HCT116 (cell line): ENCODE measurements at regions not wholly inside any gene's neighbourhood (a gene's known extent, or its start where the extent isn't known, plus 50 kb on each side); places are given as distances from the start of the nearest gene placed in this dataset.

ENCODE experiments used
- ATAC-seq: fragments of 200-7000 bp; cut with Tn5 transposase; 2 replicates; pipeline ENCODE4 v1.9.1; 2020; ENCODE audit warnings: mild to moderate bottlenecking, moderate library complexity
- BruUV-seq: library from RNA; stranded (reverse); fragments of 400-500 nt; replicated peaks from 2 replicates; lab custom pipeline; 2021; lab: Mats Ljungman, UMichigan
- CTCF ChIA-PET: fragments of 300-600 bp; sonication (Branson Sonifier 250); formaldehyde crosslinking; loops from one replicate; lab custom pipeline; 2021; ENCODE audit warnings: antibody characterized with exemption; lab: Charles Lee
- POLR2A ChIA-PET: fragments of 300-600, 350-600 bp; sonication (Branson Sonifier 250); formaldehyde crosslinking; loops from one replicate; lab custom pipeline; 2021; ENCODE audit warnings: antibody characterized with exemption; lab: Charles Lee
- RAD21 ChIA-PET, 2 experiments: fragments of 300-600 bp; sonication (Branson Sonifier 250); formaldehyde crosslinking; loops; one replicate each; lab custom pipeline; 2023; ENCODE audit warnings: low total read pairs in 2 of 2; ENCODE audit not compliant: uncharacterized antibody in 2 of 2, unreplicated experiment in 2 of 2, low non-redundant PET in 1 of 2; lab: Charles Lee
- DNase-seq: peaks from one replicate; pipeline ENCODE4 v3.0.0-alpha.2; 2010; ENCODE audit warnings: low read depth, low spot score
- H2AFZ ChIP-seq: fragments of 200-600 bp; shearing (Covaris generic), sonication (generic); 2 replicates; pipeline ENCODE4 v1.6.1; 2017; ENCODE audit warnings: low read depth, mixed run types, mixed read lengths, antibody characterized with exemption, low read length; ENCODE audit not compliant: poor library complexity, severe bottlenecking
- H3K27ac ChIP-seq: 2 replicates; pipeline ENCODE4 v1.5.1; 2012; ENCODE audit warnings: low read depth, low read length
- H3K27me3 ChIP-seq: fragments of 200-600 bp; sonication (generic); 2 replicates; pipeline ENCODE4 v1.6.1; 2016; ENCODE audit warnings: mixed run types, low read length, mixed read lengths; ENCODE audit not compliant: insufficient read depth
- H3K36me3 ChIP-seq, 2 experiments: fragments of 200-500 bp in 1 of 2; fragments of 200-600 bp in 1 of 2; sonication (Bioruptor generic) in 1 of 2; sonication (generic) in 1 of 2; 2 replicates each; pipeline versions ENCODE4 v1.5.1 to v1.6.1; 2014 to 2016; ENCODE audit warnings: low read length in 2 of 2, inconsistent platforms in 1 of 2, mixed read lengths in 1 of 2, mixed run types in 1 of 2; ENCODE audit not compliant: insufficient read depth in 2 of 2, control insufficient read depth in 1 of 2
- H3K4me1 ChIP-seq, 2 experiments: fragments of 200-600 bp in 1 of 2; sonication (generic) in 1 of 2; 2 replicates each; pipeline versions ENCODE4 v1.5.1 to v1.6.1; 2012 to 2017; ENCODE audit warnings: low read length in 2 of 2, inconsistent platforms in 1 of 2, mild to moderate bottlenecking in 1 of 2, mixed read lengths in 1 of 2, mixed run types in 1 of 2, moderate library complexity in 1 of 2; ENCODE audit not compliant: insufficient read depth in 2 of 2, control insufficient read depth in 1 of 2
- H3K4me2 ChIP-seq: fragments of 200-600 bp; sonication (generic); 2 replicates; pipeline ENCODE4 v1.6.1; 2017; ENCODE audit warnings: mixed run types, low read length, mixed read lengths
- H3K4me3 ChIP-seq, 2 experiments: fragments of 200-600 bp in 1 of 2; sonication (generic) in 1 of 2; replicated peaks in 1 of 2; 2 replicates each; pipeline ENCODE4 v1.5.1; 2011 to 2016; ENCODE audit warnings: low read length in 2 of 2, control low read depth in 1 of 2, low read depth in 1 of 2, mild to moderate bottlenecking in 1 of 2, mixed read lengths in 1 of 2, mixed run types in 1 of 2
- H3K79me2 ChIP-seq: fragments of 200-600 bp; sonication (generic); 2 replicates; pipeline ENCODE4 v1.6.1; 2017; ENCODE audit warnings: mild to moderate bottlenecking, mixed run types, low read length, moderate library complexity, mixed read lengths; ENCODE audit not compliant: insufficient read depth
- H3K9ac ChIP-seq: fragments of 200-600 bp; sonication (generic); 2 replicates; pipeline ENCODE4 v1.6.1; 2016; ENCODE audit warnings: low read length, mixed read lengths
- H3K9me2 ChIP-seq: fragments of 200-600 bp; sonication (generic), shearing (Covaris generic); 2 replicates; pipeline ENCODE4 v1.6.1; 2017; ENCODE audit warnings: mixed run types, mild to moderate bottlenecking, moderate library complexity; ENCODE audit not compliant: insufficient read depth
- H3K9me3 ChIP-seq, 2 experiments: fragments of 200-500 bp in 1 of 2; fragments of 200-600 bp in 1 of 2; sonication (Bioruptor generic) in 1 of 2; sonication (generic) in 1 of 2; 2 replicates each; pipeline ENCODE4 v1.6.1; 2014 to 2017; ENCODE audit warnings: low read length in 2 of 2, mixed read lengths in 2 of 2, inconsistent platforms in 1 of 2, low read depth in 1 of 2, mild to moderate bottlenecking in 1 of 2, mixed run types in 1 of 2, moderate library complexity in 1 of 2; ENCODE audit not compliant: control insufficient read depth in 1 of 2, insufficient read depth in 1 of 2
- H4K20me1 ChIP-seq: fragments of 200-600 bp; sonication (generic), shearing (Covaris generic); 2 replicates; pipeline ENCODE4 v1.6.1; 2017; ENCODE audit warnings: mixed run types, mild to moderate bottlenecking, moderate library complexity; ENCODE audit not compliant: insufficient read depth
- EGR1 ChIP-seq: IDR thresholded peaks from 2 replicates; pipeline ENCODE4 v1.6.1; 2012; ENCODE audit warnings: low read depth
- ELF1 ChIP-seq: IDR thresholded peaks from 2 replicates; pipeline ENCODE4 v1.6.1; 2012; ENCODE audit warnings: low read depth, borderline replicate concordance
- JUND ChIP-seq: IDR thresholded peaks from 2 replicates; pipeline ENCODE4 v1.6.1; 2012
- MAX ChIP-seq: IDR thresholded peaks from 2 replicates; pipeline ENCODE4 v1.6.1; 2012
- POLR2A ChIP-seq: IDR thresholded peaks from 2 replicates; pipeline ENCODE4 v1.7.0; 2011; ENCODE audit warnings: borderline replicate concordance; ENCODE audit not compliant: insufficient read depth, insufficient read length; ENCODE audit errors: extremely low read depth
- SIN3A ChIP-seq: IDR thresholded peaks from 2 replicates; pipeline ENCODE4 v1.6.1; 2012; ENCODE audit warnings: low read depth
- SRF ChIP-seq: IDR thresholded peaks from 2 replicates; pipeline ENCODE4 v1.6.1; 2012; ENCODE audit warnings: low read depth
- YY1 ChIP-seq: IDR thresholded peaks from 2 replicates; pipeline ENCODE4 v1.6.1; 2011; ENCODE audit warnings: low read length, low read depth, moderate library complexity, mild to moderate bottlenecking; ENCODE audit not compliant: insufficient replicate concordance; ENCODE audit errors: extremely low read depth
- ZBTB33 ChIP-seq: IDR thresholded peaks from 2 replicates; pipeline ENCODE4 v1.6.1; 2011; ENCODE audit warnings: mild to moderate bottlenecking, low read length, moderate library complexity; ENCODE audit not compliant: insufficient replicate concordance; ENCODE audit errors: extremely low read depth
- ZFX ChIP-seq: fragments of 450-650 bp; IDR thresholded peaks from 2 replicates; pipeline ENCODE4 v1.6.1; 2017
- intact Hi-C: fragments of 100-400 bp; cut with micrococcal nuclease; formaldehyde crosslinking; loops from 2 replicates; pipeline ENCODE4 v1.10.0; 2022

GRCh38 chr5:145050181-145050580 is 785.0 kb downstream of the PRELID2 start:
- H3K79me2 ChIP-seq, result no peaks in the 10 kb centered on the region
- CTCF ChIA-PET, result no interaction called here
- TF ChIP-seq YY1, result no peak
- no peak for TF ChIP-seq JUND
- TF ChIP-seq EGR1, result no peak
- no peak for TF ChIP-seq SIN3A
- no peak for TF ChIP-seq POLR2A
- TF ChIP-seq MAX, result no peak
- TF ChIP-seq ZFX, result no peak
- no peak for TF ChIP-seq ELF1
- TF ChIP-seq ZBTB33, result no peak
- TF ChIP-seq SRF, result no peak
- no peak overlapping the region for H3K27ac ChIP-seq
- RAD21 ChIA-PET, result no interaction called here
- H3K9me3 ChIP-seq, result no peaks in the 10 kb centered on the region
- no peak for DNase-seq
- H3K9ac ChIP-seq, result no peak overlapping the region
- no peak overlapping the region for H3K4me3 ChIP-seq
- H3K4me2 ChIP-seq, result no peak overlapping the region
- no peaks in the 10 kb centered on the region for H3K36me3 ChIP-seq
- intact Hi-C loops, result no loop called here
- no peak for ATAC-seq
- no peaks in the 10 kb centered on the region; the same call in 1 of the 2 replicates for H3K27me3 ChIP-seq
- H4K20me1 ChIP-seq, result no peaks in the 10 kb centered on the region
- BruUV-seq, result no TSS peak
- no peaks in the 10 kb centered on the region for H3K4me1 ChIP-seq
- POLR2A ChIA-PET, result no interaction called here
- H2AFZ ChIP-seq, result no peak overlapping the region
- H3K9me2 ChIP-seq, result no peaks in the 10 kb centered on the region
